SJSA1 (cell line): ENCODE measurements at regions not wholly inside any gene's neighbourhood (a gene's known extent, or its start where the extent isn't known, plus 50 kb on each side); places are given as distances from the start of the nearest gene placed in this dataset.

ENCODE experiments used
- DNase-seq, 2 experiments: peaks; one replicate each; pipeline ENCODE4 v3.0.0-alpha.2; 2015 to 2020; ENCODE audit warnings: low spot score in 2 of 2, low read depth in 1 of 2
- H3K27ac ChIP-seq: fragments of 250-450 bp; sonication (Bioruptor Pico); 2 replicates; pipeline ENCODE4 v1.5.1; 2020; ENCODE audit warnings: mild to moderate bottlenecking, moderate library complexity
- H3K27me3 ChIP-seq: fragments of 250-450 bp; sonication (Bioruptor Pico); replicated peaks from 2 replicates; pipeline ENCODE4 v1.5.1; 2020; ENCODE audit warnings: mild to moderate bottlenecking, moderate library complexity
- H3K36me3 ChIP-seq: fragments of 250-450 bp; sonication (Bioruptor Pico); 2 replicates; pipeline ENCODE4 v1.5.1; 2020; ENCODE audit warnings: mild to moderate bottlenecking
- H3K4me1 ChIP-seq: fragments of 250-450 bp; sonication (Bioruptor Pico); replicated peaks from 2 replicates; pipeline ENCODE4 v1.6.1; 2021; ENCODE audit warnings: mild to moderate bottlenecking
- H3K4me3 ChIP-seq: fragments of 250-450 bp; sonication (Bioruptor Pico); 2 replicates; pipeline ENCODE4 v1.5.1; 2020; ENCODE audit warnings: mild to moderate bottlenecking
- H3K9me3 ChIP-seq: fragments of 250-450 bp; sonication (Bioruptor Pico); replicated peaks from 2 replicates; pipeline ENCODE4 v1.5.1; 2020; ENCODE audit warnings: mild to moderate bottlenecking

GRCh38 chrX:42930071-42930470, 152.1 kb upstream of the PPP1R2C start:
- no peak for DNase-seq
- no peaks in the 10 kb centered on the region for H3K9me3 ChIP-seq

GRCh38 chrX:42930951-42931350, 153.0 kb upstream of the PPP1R2C start:
- Histone ChIP-seq H3K9me3 (no peaks in the 10 kb centered on the region), H3K27me3 (no peaks in the 10 kb centered on the region), H3K4me3 (no peak overlapping the region), H3K4me1 (no peaks in the 10 kb centered on the region), H3K27ac (no peak overlapping the region), H3K36me3 (no peaks in the 10 kb centered on the region)
- no peak for DNase-seq

More at GRCh38 chrX:42930071-42930470, 152.1 kb upstream of the PPP1R2C start:
- Histone ChIP-seq H3K36me3 (no peaks in the 10 kb centered on the region), H3K27me3 (no peaks in the 10 kb centered on the region), H3K4me3 (no peak overlapping the region), H3K27ac (no peak overlapping the region), H3K4me1 (no peaks in the 10 kb centered on the region)

GRCh38 chrX:42933187-42933586, 155.2 kb upstream of the PPP1R2C start:
- Histone ChIP-seq H3K36me3 (no peaks in the 10 kb centered on the region), H3K4me3 (no peak overlapping the region), H3K4me1 (no peaks in the 10 kb centered on the region), H3K9me3 (no peaks in the 10 kb centered on the region), H3K27ac (no peak overlapping the region), H3K27me3 (no peaks in the 10 kb centered on the region)
- DNase-seq: no peak

GRCh38 chrX:42934020-42934726, 156.2 kb upstream of the PPP1R2C start:
- Histone ChIP-seq H3K27me3 (no peaks in the 10 kb centered on the region), H3K36me3 (no peaks in the 10 kb centered on the region), H3K4me1 (no peaks in the 10 kb centered on the region), H3K4me3 (no peak overlapping the region), H3K27ac (no peak overlapping the region), H3K9me3 (no peaks in the 10 kb centered on the region)
- no peak for DNase-seq

GRCh38 chrX:42941671-42942070, 163.7 kb upstream of the PPP1R2C start:
- Histone ChIP-seq H3K9me3 (no peaks in the 10 kb centered on the region), H3K27me3 (no peaks in the 10 kb centered on the region), H3K36me3 (no peaks in the 10 kb centered on the region), H3K27ac (no peak overlapping the region), H3K4me1 (no peaks in the 10 kb centered on the region), H3K4me3 (no peak overlapping the region)
- no peak for DNase-seq

GRCh38 chrX:42943051-42943974, 165.3 kb upstream of the PPP1R2C start:
- Histone ChIP-seq H3K27me3 (no peaks in the 10 kb centered on the region), H3K9me3 (no peaks in the 10 kb centered on the region), H3K27ac (no peak overlapping the region), H3K36me3 (no peaks in the 10 kb centered on the region), H3K4me1 (no peaks in the 10 kb centered on the region), H3K4me3 (no peak overlapping the region)
- DNase-seq: no peak

- H3K4me3 ChIP-seq: no peak overlapping the region
- DNase-seq: no peak
- no peaks in the 10 kb centered on the region for H3K36me3 ChIP-seq
- no peaks in the 10 kb centered on the region for H3K4me1 ChIP-seq
- H3K27me3 ChIP-seq: no peaks in the 10 kb centered on the region
- no peak overlapping the region for H3K27ac ChIP-seq
- no peaks in the 10 kb centered on the region for H3K9me3 ChIP-seq
Measured at GRCh38 chrX:42944381-42944998, 166.5 kb upstream of the PPP1R2C start.

- no peaks in the 10 kb centered on the region for H3K36me3 ChIP-seq
- H3K27me3 ChIP-seq: no peaks in the 10 kb centered on the region
- DNase-seq: no peak
- no peaks in the 10 kb centered on the region for H3K4me1 ChIP-seq
- no peaks in the 10 kb centered on the region for H3K9me3 ChIP-seq
- no peak overlapping the region for H3K4me3 ChIP-seq
- H3K27ac ChIP-seq: no peak overlapping the region
Measured at GRCh38 chrX:42946544-42947194, 168.7 kb upstream of the PPP1R2C start.

GRCh38 chrX:42948723-42949657, 171.0 kb upstream of the PPP1R2C start:
- Histone ChIP-seq H3K9me3 (no peaks in the 10 kb centered on the region), H3K36me3 (no peaks in the 10 kb centered on the region), H3K27me3 (no peaks in the 10 kb centered on the region), H3K4me3 (no peak overlapping the region), H3K27ac (no peak overlapping the region), H3K4me1 (no peaks in the 10 kb centered on the region)
- no peak for DNase-seq

GRCh38 chrX:42951747-42952146, 173.8 kb upstream of the PPP1R2C start:
- no peaks in the 10 kb centered on the region for H3K36me3 ChIP-seq
- H3K27ac ChIP-seq: no peak overlapping the region
- H3K4me1 ChIP-seq: no peaks in the 10 kb centered on the region
- no peak for DNase-seq
- no peaks in the 10 kb centered on the region for H3K9me3 ChIP-seq
- no peak overlapping the region for H3K4me3 ChIP-seq
- no peaks in the 10 kb centered on the region for H3K27me3 ChIP-seq

- no peak overlapping the region for H3K4me3 ChIP-seq
- H3K27ac ChIP-seq: no peak overlapping the region
- H3K9me3 ChIP-seq: no peaks in the 10 kb centered on the region
- H3K36me3 ChIP-seq: no peaks in the 10 kb centered on the region
- no peak for DNase-seq
- no peaks in the 10 kb centered on the region for H3K4me1 ChIP-seq
- no peaks in the 10 kb centered on the region for H3K27me3 ChIP-seq
Measured at GRCh38 chrX:42952621-42953020, 174.7 kb upstream of the PPP1R2C start.

GRCh38 chrX:42954880-42955279, 176.9 kb upstream of the PPP1R2C start:
- Histone ChIP-seq H3K27ac (no peak overlapping the region), H3K27me3 (no peaks in the 10 kb centered on the region), H3K36me3 (no peaks in the 10 kb centered on the region), H3K4me1 (no peaks in the 10 kb centered on the region), H3K9me3 (no peaks in the 10 kb centered on the region), H3K4me3 (no peak overlapping the region)
- DNase-seq: no peak

- H3K27me3 ChIP-seq: no peaks in the 10 kb centered on the region
- DNase-seq: no peak
- H3K9me3 ChIP-seq: no peaks in the 10 kb centered on the region
- H3K36me3 ChIP-seq: no peaks in the 10 kb centered on the region
- no peak overlapping the region for H3K27ac ChIP-seq
- no peaks in the 10 kb centered on the region for H3K4me1 ChIP-seq
- no peak overlapping the region for H3K4me3 ChIP-seq
Measured at GRCh38 chrX:42955349-42955748, 177.4 kb upstream of the PPP1R2C start.
